Stimulated activated CD8-positive, alpha-beta memory T cell treated with anti-CD3 and anti-CD28 coated beads, Interleukin-2, amount 100 ng/mL, for 48 hours (primary cell): ENCODE measurements at regions not wholly inside any gene's neighbourhood (a gene's known extent, or its start where the extent isn't known, plus 50 kb on each side); places are given as distances from the start of the nearest gene placed in this dataset.

Experiments used
- DNase-seq, 2 donors: peaks; one replicate each; pipeline ENCODE4 v3.0.0-alpha.2; 2020; ENCODE audit warnings: low read depth in 2 of 2

DNA sequence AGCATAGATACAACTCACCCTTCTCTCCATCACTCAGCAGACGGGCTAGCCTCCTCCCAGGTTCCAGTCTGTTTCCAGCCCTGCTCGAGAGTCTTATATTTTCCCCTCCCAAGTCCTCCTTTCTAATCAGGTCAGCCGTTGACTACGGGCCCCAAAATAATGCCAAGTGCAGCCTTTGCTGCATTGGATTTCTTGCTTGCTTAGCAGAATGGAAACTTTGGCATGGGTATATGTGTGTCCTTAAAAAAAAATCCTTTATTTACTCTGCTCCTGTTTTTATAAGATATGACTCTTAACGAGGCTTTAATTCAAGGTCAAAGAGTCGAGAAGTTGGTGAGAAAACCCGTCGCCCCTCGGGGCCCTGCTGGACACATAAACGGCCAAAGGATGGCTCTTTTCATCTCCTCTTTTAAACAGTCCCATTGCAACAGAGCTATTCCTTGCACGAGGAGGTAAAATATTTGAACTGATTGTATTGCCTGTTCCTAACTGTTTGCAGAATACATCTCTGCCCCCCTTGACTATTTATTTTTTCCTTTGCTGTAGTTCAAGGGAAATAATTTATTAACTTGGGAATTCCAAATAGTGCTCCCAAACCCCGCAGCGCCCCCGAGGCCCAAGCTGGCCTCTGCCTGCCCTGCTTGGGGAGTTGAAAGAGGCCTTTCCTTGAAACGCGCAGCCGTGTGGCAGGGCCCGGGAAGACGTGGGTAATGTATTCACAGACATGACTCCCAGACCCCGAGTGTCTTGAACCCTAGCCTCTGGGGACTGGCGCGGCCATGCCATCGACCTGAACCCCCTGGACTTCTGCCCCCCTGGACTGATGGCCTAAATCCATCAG is 156.5 kb upstream of the MYL2 start:
- no peak for DNase-seq

DNA sequence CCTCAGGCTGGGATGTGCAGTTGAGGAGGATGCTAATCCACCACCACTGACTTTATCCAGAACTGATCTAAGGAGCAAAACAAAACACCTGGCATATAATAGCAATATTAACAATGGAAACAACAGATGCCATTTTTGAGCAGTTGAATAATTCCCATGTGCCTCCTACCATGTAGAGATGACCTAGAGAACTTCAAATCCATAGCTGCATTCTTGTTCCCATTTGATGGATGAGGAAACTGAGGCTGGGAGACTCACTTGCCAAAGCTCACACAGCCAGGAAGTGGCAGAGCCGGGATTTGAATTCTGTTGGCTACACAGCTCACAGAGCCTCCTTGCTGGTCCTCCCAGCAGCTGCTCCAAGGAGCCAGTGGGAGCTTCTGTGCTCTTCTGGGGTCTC is 155.8 kb upstream of the MYL2 start:
- DNase-seq, result no peak

DNA sequence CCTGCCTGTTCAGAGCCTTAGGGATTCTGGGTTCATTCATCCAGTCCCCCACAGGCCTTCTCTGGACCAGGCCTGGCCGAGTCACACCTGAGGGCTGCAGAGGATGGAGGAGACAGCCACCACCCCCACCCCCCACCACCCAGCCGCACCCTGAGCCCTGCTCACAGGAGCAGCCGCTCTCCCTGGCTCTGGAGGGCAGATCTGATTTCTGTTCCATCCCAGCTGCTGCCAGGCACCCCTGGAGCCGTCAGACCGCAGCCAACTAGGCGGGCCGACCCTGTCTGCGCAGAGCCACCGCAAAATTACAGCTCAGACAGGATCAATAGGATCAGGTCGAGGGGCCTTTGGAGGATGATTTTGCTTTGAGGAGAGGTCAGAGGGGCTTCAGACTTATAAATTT is 154.6 kb upstream of the MYL2 start:
- DNase-seq, result no peak

DNA sequence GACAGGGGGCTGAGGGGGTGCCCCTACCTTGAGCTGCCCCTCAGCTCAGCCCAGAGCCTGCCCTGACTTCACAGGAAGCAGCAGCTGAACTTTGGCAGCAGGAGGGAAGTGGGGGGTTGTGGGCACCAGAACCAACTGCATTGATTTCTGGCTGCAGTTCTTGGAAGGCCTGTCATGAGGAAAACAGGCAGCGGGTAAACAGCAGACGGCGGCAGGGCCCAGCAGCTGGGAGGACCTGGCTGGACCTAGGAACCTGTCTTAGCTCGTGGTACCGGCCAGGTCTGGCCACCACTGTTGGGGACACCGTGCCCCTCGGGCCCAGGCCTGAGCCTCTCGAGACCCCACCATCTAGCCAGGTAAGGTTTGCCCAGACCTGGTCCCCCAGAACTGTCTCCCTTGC is 154.2 kb upstream of the MYL2 start:
- no peak for DNase-seq

GRCh38 chr12:111073370-111073769 is 153.0 kb upstream of the MYL2 start:
- no peak for DNase-seq

GRCh38 chr12:111072299-111072698 is 151.9 kb upstream of the MYL2 start:
- no peak for DNase-seq

- DNase-seq, result no peak
Measured at GRCh38 chr12:111069886-111070285, 149.5 kb upstream of the MYL2 start.

DNA sequence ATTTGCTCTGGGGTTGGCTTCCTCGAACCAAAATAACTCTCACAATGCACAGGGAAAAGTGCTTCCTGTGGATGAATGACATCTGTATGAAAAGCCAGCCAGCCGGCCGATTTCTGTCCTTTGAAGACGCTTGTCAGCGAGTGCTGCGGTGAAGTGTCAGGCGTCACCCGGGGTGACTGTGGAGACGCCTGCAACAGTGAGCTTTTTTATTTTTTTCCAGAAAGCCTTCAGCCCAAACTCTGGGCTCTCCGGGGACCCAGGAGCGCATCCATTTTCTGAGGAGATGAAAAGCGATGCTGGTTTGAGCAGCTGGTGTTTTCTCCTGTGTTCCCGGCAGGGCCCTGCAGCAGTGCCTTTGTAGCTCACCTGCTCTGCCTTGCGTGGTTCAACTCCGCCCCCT is 147.9 kb upstream of the MYL2 start:
- DNase-seq, result no peak

DNA sequence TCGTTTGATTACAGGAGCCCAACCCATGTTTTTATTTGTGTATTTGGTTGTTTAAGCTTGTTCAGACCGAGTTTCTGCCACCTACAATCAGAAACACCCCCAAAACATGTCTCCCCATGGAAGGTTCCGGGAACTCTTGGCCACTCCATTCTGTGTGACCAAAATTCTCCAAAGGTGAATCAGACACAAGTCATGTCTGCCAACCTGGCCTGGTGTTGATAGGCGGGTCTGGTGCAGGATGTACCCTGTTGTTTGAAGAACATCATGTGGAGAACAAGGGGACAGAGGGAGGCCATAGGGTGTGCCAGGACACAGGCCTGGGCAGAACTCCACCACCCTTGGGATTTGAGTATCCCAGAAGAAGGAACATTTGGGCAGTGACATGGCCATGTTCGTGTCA is 147.1 kb upstream of the MYL2 start:
- DNase-seq, result no peak

- no peak for DNase-seq
Measured at GRCh38 chr12:111066744-111067437, 146.5 kb upstream of the MYL2 start.

- DNase-seq, result no peak
Measured at GRCh38 chr12:111064982-111065381, 144.6 kb upstream of the MYL2 start.

- no peak for DNase-seq
Measured at GRCh38 chr12:111064154-111064553, 143.8 kb upstream of the MYL2 start.

DNA sequence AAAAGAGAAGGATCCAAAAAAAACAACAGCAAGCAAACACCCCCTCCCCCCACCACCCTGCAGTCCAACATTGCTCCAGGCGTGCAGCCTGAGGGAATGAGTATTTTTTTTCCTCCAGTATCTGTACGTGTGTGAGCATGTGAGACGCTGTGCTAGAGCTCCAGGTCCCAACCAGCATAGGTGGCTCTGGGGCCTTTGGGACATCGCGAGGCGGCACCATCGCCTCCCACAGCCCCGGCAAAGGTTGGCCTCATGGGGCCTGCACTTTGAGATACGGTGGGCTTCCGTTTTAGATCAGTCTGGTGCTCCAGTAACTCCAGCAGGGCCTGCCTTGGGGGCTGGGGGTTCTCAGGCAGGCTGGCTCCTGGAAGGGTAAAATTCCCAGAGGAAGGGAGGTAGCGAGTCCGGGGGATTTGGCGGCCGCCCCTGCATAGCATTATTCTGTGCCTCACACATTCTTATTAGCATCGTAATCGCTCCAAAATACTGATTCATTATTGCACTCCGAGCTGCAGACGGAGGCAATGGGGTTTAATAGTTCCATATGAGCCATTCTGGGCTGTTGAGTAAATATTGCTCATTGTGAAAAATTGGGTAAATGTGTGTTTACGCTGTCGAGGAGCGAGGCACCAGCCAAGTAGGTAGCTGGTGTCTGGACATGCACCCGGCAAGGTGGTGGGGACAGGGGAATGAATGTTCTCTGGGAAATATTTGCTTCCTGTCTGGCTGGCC is 143.1 kb upstream of the MYL2 start:
- DNase-seq, result no peak

DNA sequence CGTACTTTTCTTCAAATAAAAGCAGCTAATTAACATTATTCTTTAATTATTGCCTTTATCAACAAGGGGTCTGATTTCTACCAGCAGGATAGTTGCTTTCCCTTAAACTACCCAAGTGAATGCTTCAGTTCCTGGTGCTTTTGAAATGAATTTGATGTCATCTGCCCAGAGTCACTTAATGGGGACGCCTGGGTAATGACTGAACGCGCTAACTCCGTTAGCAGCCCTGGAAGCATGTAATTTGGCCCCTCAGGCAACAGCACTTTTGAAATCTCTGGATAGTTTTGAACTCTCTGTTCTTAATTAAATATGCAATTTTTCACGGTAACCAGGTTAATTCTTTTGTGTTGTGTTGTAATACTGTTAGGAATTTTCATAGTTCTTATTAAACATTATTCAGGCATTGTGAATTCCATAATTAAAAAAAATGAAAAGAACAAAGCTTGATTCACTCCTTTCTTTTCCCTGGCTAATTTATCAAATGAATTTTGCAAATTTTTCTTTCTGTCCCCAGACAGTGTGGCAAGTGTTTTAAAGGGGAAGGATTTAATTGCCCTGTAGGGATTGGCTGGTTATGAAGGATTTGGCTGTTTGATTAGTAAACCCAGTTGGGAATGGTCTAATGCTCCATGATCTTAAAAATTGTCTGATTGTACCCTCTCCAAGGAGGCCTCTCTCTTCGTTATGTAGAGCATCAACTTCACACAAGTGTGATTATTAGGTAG is 137.5 kb upstream of the MYL2 start:
- DNase-seq, result no peak

DNA sequence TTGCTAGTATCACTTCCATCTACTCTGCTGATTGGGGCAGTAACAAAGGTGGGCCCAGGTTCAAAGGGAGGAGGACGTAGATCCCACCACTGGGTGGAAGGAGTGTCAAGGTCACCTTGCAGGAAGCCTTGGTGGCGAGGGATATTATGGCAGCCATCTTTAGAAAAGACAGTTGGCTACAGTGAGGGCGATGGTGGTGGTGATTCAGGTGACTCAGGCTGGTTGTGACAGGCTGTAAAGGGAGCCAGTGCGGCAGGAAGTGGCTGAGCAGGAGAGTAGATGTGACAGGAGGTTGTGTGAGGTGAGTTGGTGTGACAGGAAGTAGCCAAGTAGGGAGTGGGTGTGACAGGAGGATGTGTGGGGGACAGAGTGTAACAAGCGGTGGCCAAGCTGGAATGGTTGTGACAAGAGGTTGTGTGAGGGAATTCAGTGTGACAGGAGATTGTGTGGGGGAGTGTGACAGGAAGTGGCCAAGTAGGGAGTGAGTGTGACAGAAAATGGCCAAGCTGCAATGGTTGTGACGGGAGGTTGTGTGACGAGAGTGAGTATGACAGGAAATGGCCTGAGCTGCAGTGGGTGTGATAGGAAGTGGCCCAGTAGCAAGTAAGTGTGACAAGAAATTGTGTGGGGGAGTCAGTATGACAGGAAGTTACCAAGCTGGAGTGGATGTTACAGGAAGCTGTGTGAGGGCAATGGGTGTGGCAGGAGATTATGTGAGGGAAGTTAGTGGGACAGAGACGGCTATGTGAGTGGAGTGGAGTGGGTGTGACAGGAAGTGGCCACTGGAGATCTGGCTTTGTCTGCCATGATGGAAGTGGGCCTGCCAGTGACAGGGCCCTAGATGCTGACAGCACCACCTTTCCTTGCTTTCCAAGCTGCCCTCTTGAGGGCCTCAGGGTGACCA is 136.5 kb upstream of the MYL2 start:
- peak; percentile 23 to 55 for DNase-seq

DNA sequence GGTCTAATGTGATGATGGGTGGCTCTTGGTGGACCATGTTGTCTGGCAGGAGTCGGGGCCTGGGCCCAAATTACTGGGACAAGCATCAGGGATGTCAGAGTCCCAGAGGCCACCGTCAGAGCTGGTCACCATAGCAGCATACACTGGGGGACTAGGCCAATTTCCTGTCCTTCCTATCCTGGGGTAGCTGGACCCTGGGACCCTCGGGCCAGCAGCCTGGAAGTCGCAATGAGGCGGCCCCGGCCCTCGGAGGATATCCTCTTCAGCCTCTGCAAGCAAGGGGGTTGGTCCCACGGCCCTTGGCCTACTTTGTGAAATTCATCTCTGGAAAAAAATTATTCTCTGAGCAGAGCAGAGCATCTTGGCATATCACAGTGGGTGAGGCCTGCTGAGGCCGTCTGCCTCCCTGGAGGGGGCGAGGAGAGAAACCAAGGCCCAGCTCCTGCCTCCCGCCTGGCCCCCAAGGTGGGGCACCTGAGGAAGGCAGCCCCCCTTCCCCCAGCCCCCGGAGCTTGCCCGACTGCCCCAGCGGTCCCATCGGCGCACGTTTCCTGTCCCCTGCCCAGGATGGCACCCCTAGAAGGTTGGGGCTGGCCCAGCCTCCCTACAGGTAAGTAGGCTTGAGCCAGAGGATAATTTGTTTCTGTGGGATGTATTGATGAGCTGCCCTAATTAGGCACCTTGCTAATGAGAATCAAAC is 135.0 kb upstream of the MYL2 start:
- no peak for DNase-seq

- no peak for DNase-seq
Measured at GRCh38 chr12:111048991-111049390, 128.6 kb upstream of the MYL2 start.

- no peak for DNase-seq
Measured at GRCh38 chr12:111046896-111047295, 126.5 kb upstream of the MYL2 start.

- DNase-seq, result no peak
Measured at GRCh38 chr12:111045941-111046340, 125.6 kb upstream of the MYL2 start.

DNA sequence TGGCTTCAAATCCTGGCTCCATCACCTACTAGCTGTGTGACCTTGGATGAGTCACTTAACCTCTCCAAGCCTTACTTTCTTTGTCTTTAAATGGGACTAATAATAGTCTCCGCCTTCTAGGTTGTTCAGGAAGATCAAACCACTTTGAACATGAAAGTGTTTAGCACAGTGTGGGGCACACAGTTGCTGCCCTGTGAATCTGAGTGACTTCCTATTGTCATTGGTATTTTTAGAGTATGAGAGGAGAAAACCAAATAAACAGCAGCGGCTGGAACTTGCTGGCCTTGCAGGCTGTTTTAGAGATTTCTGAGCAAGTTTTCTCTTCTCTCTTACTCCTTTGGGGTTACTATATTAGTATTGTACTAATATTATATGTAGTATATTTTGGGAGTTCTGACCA is 120.7 kb upstream of the MYL2 start:
- DNase-seq, result no peak
